ENCODE measurements at regions not wholly inside any gene's neighbourhood (a gene's known extent, or its start where the extent isn't known, plus 50 kb on each side); places are given as distances from the start of the nearest gene placed in this dataset.

DNA sequence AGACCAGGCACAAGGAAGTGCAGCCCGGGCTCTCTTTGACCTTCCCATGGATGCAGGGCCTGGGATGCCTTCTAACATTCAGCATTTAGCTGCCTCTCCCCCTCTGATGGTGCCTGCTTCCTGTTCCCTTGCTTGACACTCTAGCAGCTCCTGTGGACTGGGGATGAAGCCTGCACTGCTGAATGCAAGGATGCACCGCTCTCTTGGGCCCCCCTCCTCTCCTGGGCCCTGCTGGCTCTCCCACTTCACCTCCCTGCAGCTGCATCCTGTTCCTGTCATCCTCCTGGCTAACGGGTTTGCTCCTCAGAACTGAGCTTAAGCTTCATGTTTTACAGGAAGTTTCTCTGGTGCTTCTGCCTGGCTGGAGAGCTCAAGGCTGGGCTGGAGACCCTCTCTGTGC lies 254.1 kb downstream of the TSN start (continued):
- TF ChIP-seq NRF1 (IDR thresholded peaks at IDR 0.05; ENCODE audit: low read depth, low read length) (no peak), GABPA (IDR thresholded peaks at IDR 0.05; ENCODE audit: borderline replicate concordance, insufficient read depth, low read length) (no peak), RAD21 (IDR thresholded peaks at IDR 0.05 in 1 of 2, conservative IDR thresholded peaks at IDR 0.05 in 1 of 2; ENCODE audit: low read depth in 2 of 2, low read length in 2 of 2) (no peak), MAX (IDR thresholded peaks at IDR 0.05) (no peak), TAF1 (IDR thresholded peaks at IDR 0.05; ENCODE audit: low read depth, low read length) (no peak), EZH2 (IDR thresholded peaks at IDR 0.05; ENCODE audit: low read depth, low read length, severe bottlenecking) (no peak), SIX5 (IDR thresholded peaks at IDR 0.05; ENCODE audit: low read depth, low read length) (no peak)
